ENCODE measurements at regions not wholly inside any gene's neighbourhood (a gene's known extent, or its start where the extent isn't known, plus 50 kb on each side); places are given as distances from the start of the nearest gene placed in this dataset.
A peak's percentile ranks its signal among the peaks of the same experiment; 100 is the strongest.
"Not testable (repeated sequence)": the region's sequence is repeated elsewhere in the genome, so short reads cannot be mapped to it uniquely, and the experiment has no call there.

GRCh38 chr11:46223252-46223513 is 54.3 kb upstream of the CREB3L1 start:
- DNase-seq: no peak

DNA sequence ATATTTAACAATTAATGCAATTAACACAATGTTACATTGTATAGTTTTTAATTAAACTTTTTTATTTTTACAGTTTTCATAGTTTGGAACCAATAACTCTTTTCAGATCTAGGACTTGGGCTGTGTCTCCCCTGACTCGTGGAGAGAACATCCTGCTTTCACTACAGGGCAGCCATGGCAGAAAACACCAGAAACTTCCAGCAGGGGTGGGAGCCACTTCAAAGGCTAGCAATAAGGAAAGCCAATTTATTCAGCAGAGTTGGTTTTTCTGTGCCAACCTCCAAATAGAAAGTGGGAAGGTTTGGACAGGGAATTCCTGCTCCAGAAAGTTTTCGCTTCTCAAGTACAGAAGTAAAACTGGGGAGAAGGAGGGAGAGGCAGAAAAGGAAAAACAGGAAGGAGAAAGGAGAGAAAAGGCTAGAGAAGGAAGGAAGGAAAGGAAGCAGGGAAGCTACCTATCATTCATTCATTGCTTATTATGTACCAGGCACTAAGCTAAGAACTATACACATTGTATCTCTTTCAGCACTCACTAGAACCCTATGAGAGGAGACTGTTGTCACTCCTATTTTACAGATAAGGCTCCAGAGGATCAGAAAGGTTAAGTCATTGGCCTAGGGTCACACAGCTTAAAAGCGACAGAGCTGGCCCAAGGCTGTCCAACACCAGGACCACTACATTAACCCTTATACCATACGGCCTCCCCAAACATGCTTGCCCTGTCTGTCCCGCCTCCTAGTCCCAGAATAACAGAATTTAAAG is 54.8 kb upstream of the CREB3L1 start:
- DNase-seq: no peak

DNA sequence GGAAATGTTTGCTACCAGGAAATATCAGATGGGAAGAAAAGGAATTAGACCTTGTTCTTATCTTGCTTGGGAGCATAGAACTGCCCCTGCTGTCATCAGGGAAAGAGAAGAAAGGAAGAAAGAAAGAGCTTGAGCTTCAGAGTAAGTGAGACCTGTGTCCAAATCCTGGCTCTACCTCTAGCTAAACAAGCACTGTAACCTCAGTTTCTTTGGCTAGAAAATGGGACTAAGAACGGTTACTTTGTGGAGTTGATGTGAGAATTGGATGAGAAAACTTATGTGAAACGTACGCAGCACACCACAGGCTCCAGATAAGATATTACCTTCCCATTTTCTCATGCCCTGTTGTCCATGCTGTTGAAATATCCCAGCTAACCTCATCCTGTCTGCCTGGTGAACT is 57.1 kb upstream of the CREB3L1 start:
- no peak for DNase-seq

DNA sequence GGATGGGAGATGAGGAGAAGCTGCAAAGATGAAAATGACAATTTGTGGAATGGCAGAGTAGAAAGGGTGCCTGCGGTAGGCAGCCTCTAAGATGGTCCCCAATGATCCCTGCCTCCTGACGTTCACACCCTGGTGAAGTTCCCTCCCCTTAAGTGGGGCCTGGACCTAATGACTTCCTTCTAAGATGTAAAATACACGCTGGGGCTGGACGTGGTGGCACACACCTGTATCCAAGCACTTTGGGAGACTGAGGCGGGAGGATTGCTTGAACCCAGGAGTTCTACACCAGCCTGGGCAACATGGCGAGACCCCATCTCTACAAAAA is 60.7 kb upstream of the CREB3L1 start:
- no peak for DNase-seq

DNA sequence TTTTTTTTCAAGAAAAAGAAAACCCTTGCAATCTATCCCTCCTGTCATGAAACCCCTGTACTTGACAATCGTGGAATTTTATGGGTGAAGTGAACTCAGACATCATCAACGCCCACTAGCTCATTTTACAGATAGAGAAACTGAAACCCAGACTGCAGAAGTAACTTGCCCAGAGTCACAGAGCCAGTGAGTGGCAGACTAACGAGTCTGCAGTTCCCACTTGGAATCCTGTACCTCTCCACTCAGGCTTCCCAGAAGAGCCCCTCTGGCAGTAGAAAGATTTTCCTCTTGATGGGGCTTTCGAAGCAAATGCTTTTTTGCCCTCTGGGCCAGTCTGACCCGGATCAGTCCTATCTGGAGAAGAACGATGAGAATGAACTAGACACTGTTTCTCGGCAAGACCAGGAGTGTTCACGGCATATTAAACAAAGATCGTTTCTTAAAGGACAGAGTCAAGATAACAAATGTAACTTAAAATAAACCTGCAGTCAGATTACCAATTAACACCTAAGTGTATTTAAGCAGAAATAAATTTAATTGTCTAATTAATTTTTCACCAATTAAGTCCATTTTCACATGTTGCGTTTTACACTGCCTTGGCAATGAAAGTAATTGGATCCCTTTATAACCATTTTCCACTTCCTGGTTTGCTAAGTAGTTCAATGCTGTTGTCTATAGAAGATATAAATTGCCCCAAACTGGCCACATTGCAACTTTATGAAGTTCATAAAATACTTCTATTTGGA is 61.3 kb upstream of the CREB3L1 start:
- DNase-seq: peak; percentile 18

DNA sequence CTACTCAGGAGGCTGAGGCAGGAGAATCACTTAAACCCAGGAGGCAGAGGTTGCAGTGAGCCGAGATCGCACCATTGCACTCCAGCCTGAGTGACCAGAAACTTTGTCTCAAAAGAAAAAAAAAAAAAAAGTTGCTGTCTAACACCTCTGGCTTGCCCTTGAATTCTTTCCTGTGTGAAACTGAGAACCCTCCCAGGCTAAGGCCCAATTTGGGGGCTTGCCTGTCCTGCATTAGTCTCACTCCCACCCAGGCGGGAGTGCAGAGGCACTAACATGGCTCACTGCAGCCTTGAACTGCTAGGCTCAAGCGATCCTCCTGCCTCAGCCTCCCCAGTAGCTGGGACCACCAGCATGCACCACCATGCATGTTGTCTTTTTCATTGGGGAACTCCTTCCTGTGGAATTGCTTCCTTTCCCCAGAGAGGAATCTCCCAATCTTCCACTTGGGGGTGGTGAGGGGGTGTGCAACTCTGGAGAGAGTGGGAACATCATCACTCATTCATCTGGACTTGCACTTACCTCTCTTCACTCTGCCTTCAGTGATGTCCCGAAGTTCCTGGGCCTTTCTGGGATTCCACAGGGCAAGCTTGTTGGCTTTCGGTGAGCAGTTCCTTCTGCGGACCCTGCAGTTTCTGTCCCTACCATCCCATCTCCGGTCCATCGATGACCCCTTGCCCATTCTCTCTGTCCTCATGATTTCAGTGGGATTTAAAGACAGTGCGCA is 62.1 kb upstream of the CREB3L1 start:
- no peak for DNase-seq

GRCh38 chr11:46212720-46213119 is 64.7 kb upstream of the CREB3L1 start:
- no peak for DNase-seq

GRCh38 chr11:46210856-46211255 is 66.6 kb upstream of the CREB3L1 start:
- no peak for DNase-seq

GRCh38 chr11:46210133-46210636 is 67.3 kb upstream of the CREB3L1 start:
- DNase-seq: no peak

GRCh38 chr11:46209624-46210023 is 67.8 kb upstream of the CREB3L1 start:
- not testable (repeated sequence) for DNase-seq

- DNase-seq: no peak
Measured at GRCh38 chr11:46208803-46209202, 68.7 kb upstream of the CREB3L1 start.

GRCh38 chr11:46207270-46207669 is 70.2 kb upstream of the CREB3L1 start:
- no peak for DNase-seq

GRCh38 chr11:46204415-46204814 is 73.0 kb upstream of the CREB3L1 start:
- not testable (repeated sequence) for DNase-seq

- DNase-seq: no peak
Measured at GRCh38 chr11:46203746-46204145, 73.7 kb upstream of the CREB3L1 start.

- no peak for DNase-seq
Measured at GRCh38 chr11:46202696-46203391, 74.6 kb upstream of the CREB3L1 start.

DNA sequence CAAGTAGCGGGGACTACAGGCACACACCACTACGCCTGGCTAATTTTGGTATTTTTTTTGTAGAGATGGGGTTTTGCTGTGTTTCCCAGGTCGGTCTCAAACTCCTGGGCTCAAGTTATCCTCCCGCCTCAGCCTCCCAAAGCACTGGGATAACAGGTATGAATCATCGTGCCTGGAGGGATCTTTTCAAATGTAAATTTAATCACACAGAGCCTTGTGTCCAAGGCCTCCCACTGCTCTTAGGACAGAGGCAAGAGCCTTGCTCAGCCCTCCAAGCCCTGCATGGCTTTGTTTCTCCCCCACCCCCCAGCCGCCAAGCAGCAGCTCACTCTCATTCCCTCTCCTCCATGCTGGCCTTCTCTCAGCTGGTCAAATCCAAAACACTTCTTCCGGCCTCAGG is 75.3 kb upstream of the CREB3L1 start:
- DNase-seq: no peak

GRCh38 chr11:46200537-46201281 is 76.8 kb upstream of the CREB3L1 start:
- DNase-seq: no peak

- DNase-seq: no peak
Measured at GRCh38 chr11:46198245-46199240, 77.3 kb upstream of the PHF21A start.

DNA sequence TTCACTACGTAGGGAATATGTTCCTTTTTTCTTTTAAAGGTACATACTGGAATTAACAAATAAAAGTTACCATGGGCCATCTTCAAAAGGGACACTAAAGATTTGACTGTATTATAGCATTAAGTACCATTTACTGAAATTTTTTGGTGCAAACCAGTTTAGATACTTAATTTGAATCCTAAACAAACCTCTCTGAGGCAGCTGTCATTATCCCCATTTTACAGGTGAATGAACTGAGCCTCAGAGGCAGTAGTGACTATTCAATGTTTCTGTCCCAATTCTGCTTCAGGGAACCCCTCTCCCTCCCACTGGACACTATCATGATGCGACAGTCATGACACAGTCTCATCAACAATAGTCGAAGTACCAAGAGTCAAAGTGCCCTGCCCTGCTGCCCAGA is 76.2 kb upstream of the PHF21A start:
- no peak for DNase-seq

- no peak for DNase-seq
Measured at GRCh38 chr11:46188017-46188416, 66.8 kb upstream of the PHF21A start.

- no peak for DNase-seq
Measured at GRCh38 chr11:46183819-46184218, 62.6 kb upstream of the PHF21A start.
